ENCODE measurements at regions not wholly inside any gene's neighbourhood (a gene's known extent, or its start where the extent isn't known, plus 50 kb on each side); places are given as distances from the start of the nearest gene placed in this dataset.

DNA sequence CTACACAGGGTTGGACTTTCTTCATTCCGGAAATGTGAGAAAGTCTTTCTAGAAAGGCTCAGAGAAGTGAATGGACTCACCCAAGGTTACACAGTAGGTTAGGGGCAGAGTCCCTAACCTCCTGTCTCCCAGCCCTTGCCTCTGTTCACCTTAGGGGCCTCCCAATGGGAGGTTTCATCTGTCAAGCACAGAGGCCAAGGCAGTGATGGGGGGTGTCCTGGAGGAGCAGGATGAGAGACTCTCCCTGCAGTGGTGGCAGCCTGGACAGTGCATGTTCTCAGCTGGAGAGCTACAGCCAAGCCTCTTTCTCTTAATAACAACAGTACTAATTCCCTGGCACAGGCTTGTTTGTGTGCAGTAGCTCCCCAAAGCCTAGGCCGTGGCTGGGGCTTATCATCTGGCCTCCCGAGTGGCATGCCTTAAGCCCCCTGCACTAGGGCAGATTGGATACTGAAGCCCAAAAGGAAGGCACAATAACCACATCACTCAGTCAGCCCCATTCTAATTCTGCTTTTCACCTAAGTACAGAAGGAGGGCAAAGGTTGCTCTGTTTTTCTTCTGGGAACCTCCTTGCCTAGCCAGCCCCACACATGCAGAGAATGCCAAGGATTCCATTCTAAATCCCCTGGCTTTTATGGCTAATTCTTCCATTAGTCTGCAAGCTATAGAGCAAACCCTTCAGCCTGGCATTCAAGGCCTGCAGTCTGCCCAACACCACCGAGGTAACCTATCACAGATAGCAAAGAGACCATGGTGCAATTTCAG, 50.2 kb upstream of the XPA start:
- H3K27me3 Mint-ChIP-seq: peaks cover 31% of the 10 kb centered on the region
- DNase-seq (ENCODE audit: low spot score in 2 of 2): no peak
- no peaks in the 10 kb centered on the region for H3K9me3 Mint-ChIP-seq
- H3K4me3 Mint-ChIP-seq: no peak overlapping the region
- H3K4me1 Mint-ChIP-seq: no peaks in the 10 kb centered on the region
- ATAC-seq (ENCODE audit: low read depth): no peak
- no peaks in the 10 kb centered on the region for H3K36me3 Mint-ChIP-seq
- no peak overlapping the region for H3K27ac Mint-ChIP-seq

DNA sequence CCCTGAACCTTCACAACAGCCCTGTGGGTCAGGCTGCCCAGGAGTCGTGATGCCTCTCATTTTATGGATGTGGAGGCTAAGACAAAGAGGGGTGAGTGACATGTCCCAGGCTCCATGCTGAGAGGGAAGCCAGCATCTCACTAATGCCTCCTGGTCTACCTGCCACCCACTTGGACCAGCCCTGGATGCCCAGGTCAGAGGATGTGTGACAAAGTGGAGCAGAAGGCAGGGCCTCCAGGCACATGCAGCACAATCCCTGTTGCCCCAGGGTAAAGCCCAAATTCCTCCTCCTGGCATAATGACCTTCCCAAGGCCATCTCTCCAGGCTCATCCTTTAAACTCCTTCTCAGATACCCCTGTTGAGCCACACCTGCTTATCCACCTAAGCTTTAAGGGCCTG, 51.4 kb upstream of the XPA start:
- Mint-ChIP-seq H3K27ac (no peak overlapping the region), H3K4me3 (no peak overlapping the region), H3K36me3 (no peaks in the 10 kb centered on the region), H3K9me3 (no peaks in the 10 kb centered on the region), H3K4me1 (no peaks in the 10 kb centered on the region), H3K27me3 (peaks cover 28% of the 10 kb centered on the region)
- DNase-seq (ENCODE audit: low spot score in 2 of 2) (no peak), ATAC-seq (ENCODE audit: low read depth) (no peak)

DNA sequence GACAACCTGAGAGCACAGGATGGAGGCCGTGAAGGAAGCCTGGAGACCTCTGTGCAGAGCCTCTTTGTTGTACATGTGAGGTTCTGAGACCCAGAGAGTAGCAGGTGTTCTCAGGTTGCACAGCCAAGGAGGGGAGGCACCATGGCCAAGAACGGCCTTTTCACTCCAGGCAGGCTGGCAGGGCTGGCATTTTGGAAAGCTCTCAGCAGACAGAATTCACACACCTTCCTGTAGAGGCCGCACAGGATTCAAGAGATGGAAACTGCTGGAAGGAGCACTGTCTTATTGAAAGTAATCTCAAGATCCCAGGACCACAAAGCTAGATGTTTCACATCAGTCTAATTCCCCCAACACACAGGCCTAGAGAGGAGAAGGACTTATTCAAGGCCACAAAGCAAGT, 52.8 kb upstream of the XPA start:
- no peak for ATAC-seq (ENCODE audit: low read depth)
- no peaks in the 10 kb centered on the region for H3K36me3 Mint-ChIP-seq
- no peaks in the 10 kb centered on the region for H3K9me3 Mint-ChIP-seq
- peaks cover 18% of the 10 kb centered on the region for H3K27me3 Mint-ChIP-seq
- DNase-seq (ENCODE audit: low spot score in 2 of 2): no peak
- no peaks in the 10 kb centered on the region for H3K4me1 Mint-ChIP-seq
- no peak overlapping the region for H3K27ac Mint-ChIP-seq
- H3K4me3 Mint-ChIP-seq: no peak overlapping the region

DNA sequence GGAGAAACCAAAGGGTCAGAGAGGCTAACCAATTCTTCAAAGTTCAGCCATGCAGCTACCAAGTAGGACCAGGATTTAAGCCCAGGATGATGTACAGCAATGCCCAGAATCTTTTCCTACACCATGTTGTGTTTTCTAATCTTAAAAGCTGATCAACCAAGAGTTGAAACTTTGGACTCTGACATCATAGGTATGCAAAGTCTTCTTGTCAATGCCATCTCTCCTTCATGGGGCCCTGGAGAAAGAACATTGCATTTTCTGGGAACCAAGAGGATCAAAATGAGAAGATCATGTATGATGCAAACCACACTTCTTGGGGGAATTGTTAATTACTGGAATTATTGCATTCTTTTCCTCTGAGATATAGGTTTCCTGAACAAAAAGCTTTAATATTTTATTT, 54.4 kb upstream of the XPA start:
- H3K9me3 Mint-ChIP-seq: peaks cover 1% of the 10 kb centered on the region
- no peak for DNase-seq (ENCODE audit: low spot score in 2 of 2)
- H3K36me3 Mint-ChIP-seq: no peaks in the 10 kb centered on the region
- H3K27ac Mint-ChIP-seq: no peak overlapping the region
- H3K27me3 Mint-ChIP-seq: peaks cover 11% of the 10 kb centered on the region
- H3K4me3 Mint-ChIP-seq: no peak overlapping the region
- no peak for ATAC-seq (ENCODE audit: low read depth)
- H3K4me1 Mint-ChIP-seq: no peaks in the 10 kb centered on the region

DNA sequence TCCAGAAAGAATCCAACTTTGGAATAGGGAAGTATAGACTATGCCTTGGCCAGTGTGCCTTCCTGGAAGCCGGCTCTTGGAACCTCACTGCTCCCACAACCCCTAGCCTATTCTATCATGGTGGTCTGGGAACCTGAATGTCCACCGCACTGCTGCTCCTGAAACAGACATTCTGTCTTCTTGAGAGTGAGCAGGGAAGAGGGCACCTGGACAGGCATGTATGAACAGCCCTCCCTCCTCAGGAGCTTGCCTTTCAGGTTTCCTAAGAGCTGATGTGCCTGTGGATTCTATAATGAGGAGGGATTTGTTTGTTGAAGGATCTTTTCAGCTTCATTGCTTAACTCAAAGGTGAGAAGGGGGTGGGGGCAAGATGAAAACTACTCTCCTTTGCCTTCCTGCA, 55.1 kb upstream of the XPA start:
- no peak overlapping the region for H3K27ac Mint-ChIP-seq
- H3K27me3 Mint-ChIP-seq: peaks cover 8% of the 10 kb centered on the region
- DNase-seq (ENCODE audit: low spot score in 2 of 2): no peak
- peaks cover 1% of the 10 kb centered on the region for H3K9me3 Mint-ChIP-seq
- H3K4me3 Mint-ChIP-seq: no peak overlapping the region
- ATAC-seq (ENCODE audit: low read depth): no peak
- no peaks in the 10 kb centered on the region for H3K4me1 Mint-ChIP-seq
- H3K36me3 Mint-ChIP-seq: no peaks in the 10 kb centered on the region

DNA sequence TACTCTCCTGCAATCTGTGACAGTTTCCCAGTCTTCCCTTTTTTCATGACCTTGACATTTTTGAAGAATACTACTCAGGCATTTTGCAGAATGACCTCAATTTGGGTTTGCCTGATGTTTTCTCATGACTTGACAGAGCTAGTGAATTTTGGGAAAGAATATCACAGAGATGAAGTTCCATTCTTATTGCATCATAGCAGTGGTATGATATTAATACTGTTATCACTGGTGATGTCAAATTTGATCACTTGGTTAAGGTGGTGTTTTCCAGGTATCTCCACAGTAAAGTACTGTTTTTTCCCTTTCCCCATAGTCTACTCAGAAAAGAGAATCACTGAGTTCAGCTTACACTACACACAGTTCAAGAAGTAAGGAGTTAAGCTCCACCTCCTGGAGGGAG, 56.2 kb upstream of the XPA start:
- Mint-ChIP-seq H3K36me3 (no peaks in the 10 kb centered on the region), H3K4me1 (no peaks in the 10 kb centered on the region), H3K9me3 (peaks cover 1% of the 10 kb centered on the region), H3K27ac (no peak overlapping the region), H3K27me3 (peaks cover 4% of the 10 kb centered on the region), H3K4me3 (no peak overlapping the region)
- no peak for DNase-seq (ENCODE audit: low spot score in 2 of 2)
- no peak for ATAC-seq (ENCODE audit: low read depth)

DNA sequence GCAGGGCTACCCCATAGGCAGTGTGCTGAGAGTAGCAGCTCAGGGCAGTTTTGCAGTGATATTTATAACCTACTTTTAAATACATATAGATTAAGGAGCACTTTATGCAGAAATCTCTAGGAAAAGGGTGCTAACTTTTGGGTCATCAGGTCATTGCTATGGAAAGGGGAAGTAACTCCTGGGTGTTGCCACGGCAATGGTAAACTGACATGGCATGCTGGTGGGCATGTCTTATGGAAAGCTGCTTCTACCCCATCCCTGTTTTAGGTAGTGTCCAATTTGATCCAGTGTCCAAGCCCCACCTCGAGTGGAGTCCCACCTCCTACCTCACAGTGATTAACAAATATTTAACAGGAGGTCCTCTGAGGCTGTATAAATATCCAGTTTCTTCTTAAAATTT, 56.8 kb upstream of the XPA start:
- H3K36me3 Mint-ChIP-seq: no peaks in the 10 kb centered on the region
- peaks cover 6% of the 10 kb centered on the region for H3K27me3 Mint-ChIP-seq
- no peak for DNase-seq (ENCODE audit: low spot score in 2 of 2)
- no peak for ATAC-seq (ENCODE audit: low read depth)
- H3K9me3 Mint-ChIP-seq: peaks cover 1% of the 10 kb centered on the region
- H3K27ac Mint-ChIP-seq: no peak overlapping the region
- H3K4me3 Mint-ChIP-seq: no peak overlapping the region
- no peaks in the 10 kb centered on the region for H3K4me1 Mint-ChIP-seq

DNA sequence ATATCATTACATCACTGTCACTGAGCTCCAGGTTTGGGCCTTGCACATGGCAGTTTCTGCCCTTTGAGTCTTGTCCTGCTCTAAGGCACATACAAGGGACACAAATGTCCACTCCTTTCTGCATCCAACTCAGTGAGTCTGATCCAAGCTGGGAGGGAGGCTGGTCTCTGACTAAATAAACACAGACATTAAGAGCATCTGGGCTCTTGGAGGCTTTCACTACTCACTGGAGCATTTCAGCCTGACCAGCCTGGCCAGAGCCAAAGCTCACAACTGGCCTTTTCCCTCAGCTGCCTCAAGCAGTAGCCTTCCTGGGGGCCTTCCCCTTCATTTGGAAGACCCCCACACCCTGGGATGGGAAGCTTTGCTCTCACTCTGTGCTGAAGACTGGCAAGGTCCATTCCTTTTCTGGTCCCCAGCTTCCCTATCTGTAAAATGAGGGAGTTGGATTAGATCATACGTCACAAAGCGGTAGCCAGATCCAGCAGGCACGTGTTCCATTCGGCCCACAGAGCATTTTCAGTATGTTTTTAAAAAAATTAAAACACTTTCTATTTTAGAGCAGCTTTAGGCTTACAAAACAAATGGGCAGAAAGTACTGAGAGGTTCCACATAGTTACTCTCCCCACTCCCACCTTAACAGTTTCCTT, 58.6 kb upstream of the XPA start:
- H3K4me1 Mint-ChIP-seq: no peaks in the 10 kb centered on the region
- no peak for DNase-seq (ENCODE audit: low spot score in 2 of 2)
- no peak for ATAC-seq (ENCODE audit: low read depth)
- peaks cover under 1% of the 10 kb centered on the region for H3K36me3 Mint-ChIP-seq
- H3K27me3 Mint-ChIP-seq: peaks cover 6% of the 10 kb centered on the region
- H3K27ac Mint-ChIP-seq: no peak overlapping the region
- peaks cover 1% of the 10 kb centered on the region for H3K9me3 Mint-ChIP-seq
- no peak overlapping the region for H3K4me3 Mint-ChIP-seq

DNA sequence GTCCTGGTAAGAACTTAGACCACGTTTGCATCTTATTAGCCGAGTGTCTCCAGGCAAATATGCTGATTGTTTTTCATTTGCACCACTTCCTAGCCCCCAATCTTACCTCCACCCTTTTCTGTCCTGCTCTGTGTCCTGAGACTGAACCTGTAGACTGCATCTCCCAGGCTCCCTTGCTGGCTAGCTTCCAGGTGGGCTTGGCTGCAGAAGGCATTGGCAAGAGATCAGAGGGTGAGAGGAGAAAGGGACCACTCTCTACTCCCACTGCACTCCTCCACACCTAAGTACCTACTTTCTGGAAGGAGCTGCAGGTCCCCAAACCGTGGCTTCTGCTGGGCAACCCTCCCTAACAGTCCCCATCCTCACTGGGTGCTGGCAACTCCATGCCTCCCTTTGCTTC, 59.9 kb upstream of the XPA start:
- Mint-ChIP-seq H3K4me3 (no peak overlapping the region), H3K27ac (no peak overlapping the region), H3K9me3 (peaks cover 1% of the 10 kb centered on the region), H3K4me1 (no peaks in the 10 kb centered on the region), H3K27me3 (peaks cover 18% of the 10 kb centered on the region), H3K36me3 (peaks cover 1% of the 10 kb centered on the region)
- ATAC-seq (ENCODE audit: low read depth): no peak
- DNase-seq (ENCODE audit: low spot score in 2 of 2): no peak

DNA sequence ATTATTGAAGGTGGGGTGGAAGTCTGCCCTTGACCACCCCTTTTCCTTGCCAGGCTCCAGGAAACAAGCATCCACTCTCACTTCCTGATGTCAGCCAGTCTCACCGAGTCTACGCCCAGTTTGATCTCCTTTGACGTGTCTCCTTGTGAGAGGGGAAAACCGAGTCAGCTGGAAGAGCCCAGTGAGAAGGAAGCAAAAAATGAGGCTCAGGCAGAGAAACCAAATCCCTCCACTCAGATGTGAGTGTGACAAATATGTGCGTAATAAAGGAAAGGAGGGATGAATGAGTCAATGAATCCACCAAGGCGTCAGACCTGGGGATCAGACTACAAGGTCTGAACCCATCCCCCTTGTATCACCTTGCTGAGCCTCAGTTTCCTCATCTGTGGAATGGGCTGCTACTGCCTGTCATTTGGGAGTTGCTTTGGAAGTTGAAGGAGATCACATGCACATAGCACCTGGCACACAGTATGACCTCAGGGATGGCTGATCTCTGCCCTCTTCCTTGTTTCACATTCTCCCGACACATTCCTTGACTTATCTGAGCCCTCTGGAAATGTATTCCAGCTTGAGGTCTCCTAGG, 61.3 kb upstream of the XPA start:
- Mint-ChIP-seq H3K4me1 (peaks cover 2% of the 10 kb centered on the region), H3K36me3 (peaks cover 1% of the 10 kb centered on the region), H3K4me3 (no peak overlapping the region), H3K27ac (no peak overlapping the region), H3K27me3 (peaks cover 29% of the 10 kb centered on the region), H3K9me3 (peaks cover 1% of the 10 kb centered on the region)
- DNase-seq (ENCODE audit: low spot score in 2 of 2) (no peak), ATAC-seq (ENCODE audit: low read depth) (no peak)

DNA sequence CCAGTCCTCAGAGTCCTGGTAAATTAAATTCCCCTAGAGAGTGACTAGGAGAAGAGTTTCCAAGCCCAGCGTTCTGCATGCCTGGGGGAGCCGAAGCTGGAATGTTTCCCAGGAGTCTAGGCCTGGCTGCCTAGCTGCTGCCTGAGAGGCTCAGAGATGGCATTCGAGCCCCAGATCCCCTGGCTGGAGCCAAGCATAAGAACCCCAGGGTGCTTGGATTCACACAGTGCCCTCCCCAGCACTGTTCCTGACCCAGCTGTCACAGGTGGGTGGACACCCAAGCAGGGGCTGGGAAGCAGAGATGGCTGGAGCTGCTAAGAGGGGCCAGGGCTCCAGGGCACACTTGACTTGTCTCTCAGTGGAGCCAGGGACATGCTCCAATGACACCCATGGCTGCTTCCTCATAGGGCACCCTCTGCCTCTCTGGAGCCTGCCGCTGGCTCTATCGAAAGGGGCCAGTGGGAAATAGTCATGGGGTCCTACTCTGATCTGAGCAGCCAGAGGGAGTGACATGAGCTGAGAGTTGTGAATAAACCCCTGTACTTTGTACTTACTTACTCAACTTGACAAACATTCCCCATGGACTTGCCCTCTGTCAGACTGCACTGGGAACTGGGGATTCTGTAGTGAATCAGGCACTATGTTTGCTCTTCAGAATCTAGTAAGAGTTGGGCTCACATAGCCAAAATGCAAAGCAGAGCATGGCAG, 62.6 kb upstream of the XPA start:
- ATAC-seq (ENCODE audit: low read depth): no peak
- Mint-ChIP-seq H3K4me1 (peaks cover 2% of the 10 kb centered on the region), H3K4me3 (no peak overlapping the region), H3K9me3 (peaks cover 1% of the 10 kb centered on the region), H3K27ac (no peak overlapping the region), H3K27me3 (peaks cover 29% of the 10 kb centered on the region), H3K36me3 (peaks cover 1% of the 10 kb centered on the region)
- DNase-seq (ENCODE audit: low spot score in 2 of 2): no peak

DNA sequence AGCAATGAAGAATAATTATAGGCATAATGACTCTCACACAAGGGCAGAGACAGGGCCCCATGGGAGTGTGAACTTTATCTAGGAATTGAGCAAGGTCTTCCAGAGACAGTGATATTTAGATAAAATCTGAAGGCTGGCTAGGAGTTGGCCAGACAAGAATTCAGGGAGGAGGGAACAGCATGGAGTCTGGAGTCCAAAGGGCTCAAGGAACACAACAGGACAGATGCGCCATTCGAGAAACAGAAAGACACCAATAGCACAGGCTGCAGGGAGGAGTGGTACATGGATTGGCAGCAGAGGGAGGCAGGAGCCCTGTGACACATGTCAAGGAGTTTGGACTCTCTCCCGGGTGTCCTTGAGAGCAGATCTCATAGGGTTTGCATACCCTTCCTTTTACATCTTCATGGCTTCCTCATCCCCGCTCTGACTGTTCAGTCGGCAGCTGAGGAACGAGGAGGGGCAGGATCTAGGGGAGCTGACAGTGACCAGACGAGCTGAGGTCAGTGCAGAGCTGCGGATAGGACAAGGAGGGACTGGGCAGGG, 64.0 kb upstream of the XPA start:
- DNase-seq (ENCODE audit: low spot score in 2 of 2) (no peak), ATAC-seq (ENCODE audit: low read depth) (no peak)
- H3K4me1 Mint-ChIP-seq: peaks cover 2% of the 10 kb centered on the region
- peaks cover 29% of the 10 kb centered on the region for H3K27me3 Mint-ChIP-seq
- peaks cover 1% of the 10 kb centered on the region for H3K36me3 Mint-ChIP-seq
- H3K4me3 Mint-ChIP-seq: no peak overlapping the region
- H3K27ac Mint-ChIP-seq: no peak overlapping the region
- no peaks in the 10 kb centered on the region for H3K9me3 Mint-ChIP-seq

DNA sequence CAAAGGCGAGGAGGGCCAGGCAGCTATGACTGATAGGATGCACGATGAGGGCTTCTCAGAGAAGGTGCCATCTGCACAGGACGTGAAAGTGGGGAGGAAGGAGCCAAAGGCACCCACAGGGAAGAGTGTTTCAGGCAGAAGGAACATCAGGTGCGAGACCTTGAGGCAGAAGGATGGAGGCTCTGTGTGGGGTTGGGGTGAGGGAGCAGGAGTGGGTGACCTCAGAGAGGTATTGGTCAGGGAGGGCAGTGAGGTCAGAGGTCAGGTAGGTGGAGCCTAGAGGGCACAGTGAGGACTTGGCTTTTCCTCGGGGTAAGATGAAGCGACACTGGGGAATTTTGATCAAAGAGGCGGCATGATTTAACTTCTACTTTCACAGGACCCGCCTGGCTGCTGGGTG, 64.7 kb upstream of the XPA start:
- Mint-ChIP-seq H3K27ac (no peak overlapping the region), H3K4me3 (no peak overlapping the region), H3K4me1 (peaks cover 2% of the 10 kb centered on the region), H3K27me3 (peaks cover 31% of the 10 kb centered on the region), H3K36me3 (peaks cover 1% of the 10 kb centered on the region), H3K9me3 (no peaks in the 10 kb centered on the region)
- DNase-seq (ENCODE audit: low spot score in 2 of 2) (no peak), ATAC-seq (ENCODE audit: low read depth) (no peak)

DNA sequence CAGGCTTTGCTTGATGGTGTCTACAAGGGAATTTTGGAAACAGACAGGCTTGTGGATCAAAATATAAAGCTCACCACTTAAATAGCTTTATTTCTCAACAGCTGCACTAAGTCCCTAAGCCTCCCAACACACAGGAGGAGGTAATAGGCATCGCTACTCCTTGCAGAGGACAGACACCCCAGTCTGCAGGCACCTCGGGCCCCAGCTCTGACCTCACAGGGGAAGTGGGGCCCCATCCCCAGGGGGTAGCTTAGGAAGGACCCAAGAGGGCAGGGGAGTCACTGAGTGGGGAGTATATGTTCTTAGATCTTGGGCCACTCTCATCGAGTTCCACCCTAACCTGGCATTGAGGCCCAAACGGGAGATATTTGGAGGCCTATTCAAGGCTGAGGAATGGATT, 66.7 kb upstream of the XPA start:
- H3K27ac Mint-ChIP-seq: no peak overlapping the region
- ATAC-seq (ENCODE audit: low read depth): no peak
- no peaks in the 10 kb centered on the region for H3K9me3 Mint-ChIP-seq
- peaks cover 2% of the 10 kb centered on the region for H3K4me1 Mint-ChIP-seq
- peaks cover 1% of the 10 kb centered on the region for H3K36me3 Mint-ChIP-seq
- no peak overlapping the region for H3K4me3 Mint-ChIP-seq
- DNase-seq (ENCODE audit: low spot score in 2 of 2): no peak
- H3K27me3 Mint-ChIP-seq: peaks cover 31% of the 10 kb centered on the region
